Nephron progenitor cell (in vitro differentiated cells): ENCODE measurements at regions not wholly inside any gene's neighbourhood (a gene's known extent, or its start where the extent isn't known, plus 50 kb on each side); places are given as distances from the start of the nearest gene placed in this dataset.

Experiments used
- DNase-seq: peaks from one replicate; pipeline ENCODE4 v3.0.0; 2021
- H3K27ac Mint-ChIP-seq: 2 replicates; pipeline ENCODE4 v1.8.0; 2021; ENCODE audit warnings: mild to moderate bottlenecking, moderate library complexity, mixed read lengths
- H3K27me3 Mint-ChIP-seq: 2 replicates; pipeline ENCODE4 v1.8.0; 2021; ENCODE audit warnings: mild to moderate bottlenecking, low read depth, mixed read lengths; ENCODE audit not compliant: poor library complexity
- H3K36me3 Mint-ChIP-seq: 2 replicates; pipeline ENCODE4 v1.8.0; 2021; ENCODE audit warnings: low read depth, mixed read lengths
- H3K4me1 Mint-ChIP-seq: 2 replicates; pipeline ENCODE4 v1.8.0; 2021; ENCODE audit warnings: mixed read lengths
- H3K4me3 Mint-ChIP-seq: 2 replicates; pipeline ENCODE4 v1.8.0; 2021; ENCODE audit warnings: mild to moderate bottlenecking, moderate library complexity, mixed read lengths
- H3K9me3 Mint-ChIP-seq: 2 replicates; pipeline ENCODE4 v1.8.0; 2021; ENCODE audit warnings: mild to moderate bottlenecking, moderate library complexity, mixed read lengths
- TF ChIP-seq, protein P1 (sequence below): fragments of 200-600 bp; sonication (generic); IDR thresholded peaks from 2 replicates; pipeline ENCODE4 v1.5.0; 2021; ENCODE audit warnings: antibody characterized with exemption

DNA sequence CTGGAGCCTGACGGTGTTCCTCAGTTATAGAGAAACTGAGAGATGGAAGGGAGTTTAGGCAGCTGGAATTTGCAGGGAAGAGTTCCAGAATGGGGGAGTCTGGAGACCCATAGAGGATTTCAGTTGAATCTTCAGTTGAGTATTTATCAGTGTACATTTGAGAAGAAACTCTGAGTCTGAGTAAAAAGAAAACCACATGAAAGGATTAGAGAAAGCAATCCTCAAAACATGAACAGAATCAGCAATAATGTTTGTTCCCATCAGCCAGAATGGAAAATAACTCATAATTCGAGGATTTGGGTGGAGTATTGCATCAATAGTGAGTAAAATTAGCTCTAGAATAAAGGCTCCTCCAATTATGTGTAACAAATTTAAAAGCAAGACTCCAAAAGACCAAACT is 130.0 kb upstream of the AHR start:
- no peaks in the 10 kb centered on the region for H3K27me3 Mint-ChIP-seq
- H3K36me3 Mint-ChIP-seq, result no peaks in the 10 kb centered on the region
- H3K27ac Mint-ChIP-seq, result no peak overlapping the region
- no peak for DNase-seq
- TF ChIP-seq, protein P1, sequence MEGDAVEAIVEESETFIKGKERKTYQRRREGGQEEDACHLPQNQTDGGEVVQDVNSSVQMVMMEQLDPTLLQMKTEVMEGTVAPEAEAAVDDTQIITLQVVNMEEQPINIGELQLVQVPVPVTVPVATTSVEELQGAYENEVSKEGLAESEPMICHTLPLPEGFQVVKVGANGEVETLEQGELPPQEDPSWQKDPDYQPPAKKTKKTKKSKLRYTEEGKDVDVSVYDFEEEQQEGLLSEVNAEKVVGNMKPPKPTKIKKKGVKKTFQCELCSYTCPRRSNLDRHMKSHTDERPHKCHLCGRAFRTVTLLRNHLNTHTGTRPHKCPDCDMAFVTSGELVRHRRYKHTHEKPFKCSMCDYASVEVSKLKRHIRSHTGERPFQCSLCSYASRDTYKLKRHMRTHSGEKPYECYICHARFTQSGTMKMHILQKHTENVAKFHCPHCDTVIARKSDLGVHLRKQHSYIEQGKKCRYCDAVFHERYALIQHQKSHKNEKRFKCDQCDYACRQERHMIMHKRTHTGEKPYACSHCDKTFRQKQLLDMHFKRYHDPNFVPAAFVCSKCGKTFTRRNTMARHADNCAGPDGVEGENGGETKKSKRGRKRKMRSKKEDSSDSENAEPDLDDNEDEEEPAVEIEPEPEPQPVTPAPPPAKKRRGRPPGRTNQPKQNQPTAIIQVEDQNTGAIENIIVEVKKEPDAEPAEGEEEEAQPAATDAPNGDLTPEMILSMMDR, result no peak
- no peak overlapping the region for H3K4me3 Mint-ChIP-seq
- H3K9me3 Mint-ChIP-seq, result no peaks in the 10 kb centered on the region
- H3K4me1 Mint-ChIP-seq, result no peaks in the 10 kb centered on the region

- no peaks in the 10 kb centered on the region for H3K4me1 Mint-ChIP-seq
- H3K4me3 Mint-ChIP-seq, result no peak overlapping the region
- no peak for DNase-seq
- no peaks in the 10 kb centered on the region for H3K9me3 Mint-ChIP-seq
- TF ChIP-seq, protein P1, result no peak
- no peaks in the 10 kb centered on the region for H3K36me3 Mint-ChIP-seq
- H3K27ac Mint-ChIP-seq, result no peak overlapping the region
- H3K27me3 Mint-ChIP-seq, result no peaks in the 10 kb centered on the region
These were observed 127.0 kb upstream of the AHR start for GRCh38 chr7:17171427-17171826.

DNA sequence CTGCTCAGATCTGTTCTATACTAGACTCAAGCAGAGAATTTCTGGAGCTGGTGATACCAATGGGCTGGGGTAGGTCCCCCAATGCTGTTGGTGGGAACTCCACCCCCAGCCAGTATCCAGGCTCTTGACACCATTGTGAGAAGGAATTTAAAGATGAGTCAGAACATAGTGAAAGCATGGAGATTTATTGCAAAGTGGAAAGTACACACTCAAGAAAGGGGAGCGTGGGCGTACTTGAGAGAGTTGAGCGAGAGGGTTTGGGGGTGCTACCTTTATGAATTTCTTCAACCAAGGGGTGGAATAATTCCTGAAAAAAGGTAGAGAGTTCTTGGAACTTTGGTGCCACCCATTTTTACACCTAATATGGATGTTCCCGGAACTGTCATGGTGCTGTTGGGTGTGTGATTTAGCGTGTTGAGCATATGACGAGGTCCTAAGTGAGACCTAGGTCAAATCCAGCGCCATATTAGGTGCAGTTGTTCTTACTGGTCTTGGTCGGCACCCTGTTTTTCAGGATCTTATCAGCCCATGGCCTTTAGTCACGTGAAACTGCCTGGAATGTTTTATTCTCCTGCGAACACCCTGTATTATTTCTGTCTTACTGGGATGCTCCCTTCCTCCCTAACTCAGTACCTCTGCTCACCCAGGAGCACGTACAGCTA is 122.0 kb upstream of the AHR start:
- Mint-ChIP-seq H3K36me3 (no peaks in the 10 kb centered on the region), H3K27me3 (no peaks in the 10 kb centered on the region), H3K9me3 (no peaks in the 10 kb centered on the region), H3K4me3 (no peak overlapping the region), H3K27ac (no peak overlapping the region), H3K4me1 (no peaks in the 10 kb centered on the region)
- TF ChIP-seq, protein P1, result no peak
- DNase-seq, result no peak

DNA sequence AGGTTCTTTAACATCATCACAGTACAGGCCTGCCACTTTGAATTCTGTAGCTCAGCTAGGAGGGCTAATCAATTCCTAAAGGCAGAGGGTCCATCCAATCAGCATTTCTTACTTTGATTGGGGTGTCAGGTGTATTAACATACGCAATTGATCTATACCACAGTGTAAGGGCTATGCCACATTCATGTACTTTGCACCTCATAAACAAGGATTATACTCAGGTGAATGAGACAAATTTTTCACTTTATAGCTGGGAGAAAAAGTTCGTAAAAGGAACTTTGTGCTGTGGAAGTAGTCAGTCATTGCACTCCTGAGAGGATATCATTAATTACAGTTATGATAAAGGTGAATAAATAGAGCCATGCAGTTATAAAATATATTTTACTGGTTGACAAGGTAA is 119.9 kb upstream of the AHR start:
- Mint-ChIP-seq H3K27me3 (no peaks in the 10 kb centered on the region), H3K9me3 (no peaks in the 10 kb centered on the region), H3K4me3 (no peak overlapping the region), H3K27ac (no peak overlapping the region), H3K36me3 (no peaks in the 10 kb centered on the region), H3K4me1 (no peaks in the 10 kb centered on the region)
- no peak for DNase-seq
- TF ChIP-seq, protein P1, result no peak

GRCh38 chr7:17181482-17181881 is 117.0 kb upstream of the AHR start:
- no peak for DNase-seq
- TF ChIP-seq, protein P1, result no peak
- no peak overlapping the region for H3K4me3 Mint-ChIP-seq
- no peaks in the 10 kb centered on the region for H3K9me3 Mint-ChIP-seq
- H3K4me1 Mint-ChIP-seq, result no peaks in the 10 kb centered on the region
- H3K36me3 Mint-ChIP-seq, result no peaks in the 10 kb centered on the region
- H3K27ac Mint-ChIP-seq, result no peak overlapping the region
- no peaks in the 10 kb centered on the region for H3K27me3 Mint-ChIP-seq

GRCh38 chr7:17183630-17184328 is 114.7 kb upstream of the AHR start:
- Mint-ChIP-seq H3K9me3 (no peaks in the 10 kb centered on the region), H3K4me3 (no peak overlapping the region), H3K4me1 (no peaks in the 10 kb centered on the region), H3K36me3 (no peaks in the 10 kb centered on the region), H3K27ac (no peak overlapping the region), H3K27me3 (no peaks in the 10 kb centered on the region)
- TF ChIP-seq, protein P1, result no peak
- no peak for DNase-seq
